NT2/D1 (cell line): ENCODE measurements at regions not wholly inside any gene's neighbourhood (a gene's known extent, or its start where the extent isn't known, plus 50 kb on each side); places are given as distances from the start of the nearest gene placed in this dataset.

ENCODE experiments used
- YY1 ChIP-seq: IDR thresholded peaks from 2 replicates; pipeline ENCODE4 v1.6.1; 2011; ENCODE audit not compliant: insufficient read length, insufficient read depth
- ZNF274 ChIP-seq: IDR thresholded peaks from 2 replicates; pipeline ENCODE4 v1.6.1; 2011; ENCODE audit warnings: mild to moderate bottlenecking, low read depth, low read length

- TF ChIP-seq YY1: no peak
- no peak for TF ChIP-seq ZNF274
Observed at GRCh38 chr7:125871431-125871830, 941.8 kb upstream of the POT1 start.
